Fibroblast of mammary gland (primary cell): ENCODE measurements at regions not wholly inside any gene's neighbourhood (a gene's known extent, or its start where the extent isn't known, plus 50 kb on each side); places are given as distances from the start of the nearest gene placed in this dataset.

Source experiments
- DNase-seq: peaks from one replicate; pipeline ENCODE4 v3.0.0-alpha.2; 2010; ENCODE audit warnings: low read depth
- H3K4me3 ChIP-seq: 2 replicates; pipeline ENCODE4 v1.5.1; 2011; ENCODE audit warnings: low read depth, mild to moderate bottlenecking, low read length, moderate library complexity; ENCODE audit not compliant: control insufficient read depth
- CTCF ChIP-seq: conservative IDR thresholded peaks from 2 replicates; pipeline ENCODE4 v1.5.1; 2011; ENCODE audit warnings: low read depth, low read length, inconsistent platforms; ENCODE audit not compliant: control insufficient read depth, insufficient read depth

DNA sequence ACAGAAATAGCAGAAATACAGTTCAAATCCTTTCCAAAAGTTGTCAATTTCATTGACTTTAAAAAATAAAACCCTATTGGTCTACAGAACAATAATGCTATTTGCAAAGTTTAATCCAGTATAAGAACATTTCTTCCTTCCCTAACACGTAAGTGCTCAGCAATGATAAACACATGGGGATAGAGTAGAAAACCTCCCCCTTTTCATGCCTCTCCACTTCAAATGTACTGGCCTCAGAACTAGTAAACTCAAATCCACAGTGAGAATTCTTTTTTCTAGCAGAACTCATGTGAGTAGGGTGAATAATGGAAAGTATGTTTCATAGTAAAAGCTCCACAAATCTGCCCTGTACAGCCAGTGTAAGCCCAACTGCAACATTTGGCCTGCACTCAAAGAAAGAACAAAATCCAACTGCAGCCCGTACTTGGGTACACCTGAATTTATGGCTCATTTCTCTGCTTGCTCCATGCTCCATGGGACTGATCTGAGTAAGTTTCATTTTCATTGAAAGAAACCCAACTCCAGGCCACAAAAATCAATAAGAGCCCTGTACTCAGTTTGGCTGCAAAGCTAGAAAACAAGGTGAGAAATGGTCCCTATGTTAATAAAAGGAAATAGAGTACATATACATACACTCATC is 115.0 kb upstream of the RMDN2 start:
- no peak overlapping the region for H3K4me3 ChIP-seq
- no peak for TF ChIP-seq CTCF
- no peak for DNase-seq

GRCh38 chr2:37812414-37812813 is 112.7 kb upstream of the RMDN2 start:
- TF ChIP-seq CTCF = peak; percentile 32
- DNase-seq = peak; percentile 30
- no peak overlapping the region for H3K4me3 ChIP-seq

DNA sequence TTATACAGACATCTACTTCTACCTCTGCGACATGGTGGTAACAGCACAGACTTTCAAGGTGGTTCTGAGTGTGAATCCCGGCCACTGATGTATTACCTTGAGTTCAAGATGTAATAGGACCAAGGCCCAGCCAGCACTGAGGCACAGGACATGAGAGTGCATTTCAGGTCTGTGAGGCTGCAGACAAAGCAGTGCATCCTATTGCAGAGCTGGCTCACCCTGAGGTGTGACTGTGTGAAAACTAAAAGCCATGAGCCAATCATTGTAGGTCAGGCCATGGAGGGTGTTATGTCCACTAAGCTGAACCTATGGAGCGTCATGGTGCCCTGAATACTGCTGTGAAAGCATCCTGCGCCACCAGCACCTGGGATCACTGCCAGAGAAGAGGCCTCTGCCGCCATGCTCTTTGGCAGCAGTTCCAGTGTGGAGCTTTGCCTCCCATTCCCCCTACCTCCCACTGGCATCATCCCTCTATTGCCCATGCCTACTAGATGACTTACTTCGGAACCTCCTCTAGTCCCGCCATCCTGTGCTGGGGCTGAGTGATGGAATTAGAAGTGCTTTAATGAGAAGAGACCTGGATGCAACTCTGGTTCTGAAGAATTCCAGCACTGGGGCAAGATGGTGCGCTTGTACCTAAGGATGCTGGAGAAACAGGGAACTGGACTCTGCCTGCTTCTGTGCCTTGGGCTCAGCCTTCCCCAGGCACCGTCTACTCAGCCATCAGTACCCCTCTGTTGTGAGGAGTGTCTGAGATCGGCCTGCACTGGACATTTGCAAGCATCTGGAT is 112.0 kb upstream of the RMDN2 start:
- no peak overlapping the region for H3K4me3 ChIP-seq
- no peak for TF ChIP-seq CTCF
- no peak for DNase-seq

DNA sequence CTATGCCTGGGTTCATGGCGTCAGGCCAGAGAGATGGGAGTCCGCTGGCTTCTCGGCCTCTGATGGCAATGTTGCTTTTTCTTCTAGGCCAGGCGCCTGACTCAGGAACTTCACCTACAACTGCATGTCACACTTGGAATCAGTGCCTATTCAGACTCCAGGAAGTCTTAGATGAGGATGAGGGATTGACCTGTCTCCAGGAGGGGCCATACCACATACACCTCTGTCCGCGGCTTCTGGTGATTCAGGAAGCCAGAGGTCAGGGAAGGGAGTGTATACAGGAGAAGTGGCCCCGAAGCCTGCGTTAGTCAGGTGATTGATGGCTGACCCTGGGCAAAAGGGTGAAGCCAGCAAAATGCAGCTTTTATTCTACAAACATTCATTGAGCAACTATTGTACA is 109.1 kb upstream of the RMDN2 start:
- no peak for DNase-seq
- H3K4me3 ChIP-seq = no peak overlapping the region
- no peak for TF ChIP-seq CTCF

GRCh38 chr2:37816686-37817085 is 108.4 kb upstream of the RMDN2 start:
- DNase-seq = no peak
- H3K4me3 ChIP-seq = no peak overlapping the region
- TF ChIP-seq CTCF = no peak

GRCh38 chr2:37819186-37819585 is 105.9 kb upstream of the RMDN2 start:
- H3K4me3 ChIP-seq = no peak overlapping the region
- peak; percentile 96 for DNase-seq
- no peak for TF ChIP-seq CTCF

GRCh38 chr2:37820471-37820986 is 104.6 kb upstream of the RMDN2 start:
- no peak overlapping the region for H3K4me3 ChIP-seq
- no peak for TF ChIP-seq CTCF
- peak; percentile 16 for DNase-seq
